K562 (cell line): ENCODE measurements at regions not wholly inside any gene's neighbourhood (a gene's known extent, or its start where the extent isn't known, plus 50 kb on each side); places are given as distances from the start of the nearest gene placed in this dataset.

Experiments used
- ILF3 ChIP-seq: fragments of 450-650 bp; IDR thresholded peaks from 2 replicates; pipeline ENCODE4 v1.6.1; 2018; ENCODE audit warnings: antibody characterized with exemption, mild to moderate bottlenecking, moderate library complexity, borderline replicate concordance
- KHSRP ChIP-seq: fragments of 450-650 bp; IDR thresholded peaks from 2 replicates; pipeline ENCODE4 v1.6.1; 2017
- RNF219 ChIP-seq: fragments of 250-450 bp; sonication (Bioruptor Pico); IDR thresholded peaks from 2 replicates; pipeline ENCODE4 v1.5.0; 2022; ENCODE audit warnings: mild to moderate bottlenecking
- SRSF3 ChIP-seq: fragments of 200-400 bp; formaldehyde crosslinking; IDR thresholded peaks from 2 replicates; pipeline ENCODE4 v1.6.1; 2016; ENCODE audit warnings: mild to moderate bottlenecking, low read length, moderate library complexity; ENCODE audit not compliant: insufficient read depth
- ZBTB40 ChIP-seq, 2 experiments: fragments of 450-650 bp in 1 of 2; sonication (generic) in 1 of 2; formaldehyde crosslinking in 1 of 2; IDR thresholded peaks; 2 replicates each; pipeline versions ENCODE4 v1.7.1 to v1.9.0; 2016 to 2022; ENCODE audit warnings: inconsistent platforms in 1 of 2, mild to moderate bottlenecking in 1 of 2, missing genetic modification reagents in 1 of 2
- ZHX1 ChIP-seq: fragments of 150-350 bp; conservative IDR thresholded peaks from 2 replicates; pipeline ENCODE4 v1.6.1; 2014; ENCODE audit warnings: low read length
- ZNF561 ChIP-seq: fragments of 450-650 bp; formaldehyde crosslinking; conservative IDR thresholded peaks from 2 replicates; pipeline ENCODE4 v1.4.0; 2020; ENCODE audit warnings: mild to moderate bottlenecking, moderate library complexity
- ZSCAN29 ChIP-seq: fragments of 450-650 bp; IDR thresholded peaks from 2 replicates; pipeline ENCODE4 v1.6.1; 2017
- TF ChIP-seq, protein P1 (sequence below), 2 experiments: fragments of 450-650 bp; IDR thresholded peaks; 2 replicates each; pipeline ENCODE4 v1.6.1; 2018; ENCODE audit warnings: mild to moderate bottlenecking in 2 of 2, low read depth in 1 of 2; ENCODE audit not compliant: partially characterized antibody in 2 of 2

- TF ChIP-seq ZBTB40 (IDR thresholded peaks at IDR 0.05) = no peak
- no peak for TF ChIP-seq ZBTB40 (CRISPR knock-in tag; IDR thresholded peaks at IDR 0.05)
- TF ChIP-seq KHSRP = no peak
- TF ChIP-seq, protein P1, sequence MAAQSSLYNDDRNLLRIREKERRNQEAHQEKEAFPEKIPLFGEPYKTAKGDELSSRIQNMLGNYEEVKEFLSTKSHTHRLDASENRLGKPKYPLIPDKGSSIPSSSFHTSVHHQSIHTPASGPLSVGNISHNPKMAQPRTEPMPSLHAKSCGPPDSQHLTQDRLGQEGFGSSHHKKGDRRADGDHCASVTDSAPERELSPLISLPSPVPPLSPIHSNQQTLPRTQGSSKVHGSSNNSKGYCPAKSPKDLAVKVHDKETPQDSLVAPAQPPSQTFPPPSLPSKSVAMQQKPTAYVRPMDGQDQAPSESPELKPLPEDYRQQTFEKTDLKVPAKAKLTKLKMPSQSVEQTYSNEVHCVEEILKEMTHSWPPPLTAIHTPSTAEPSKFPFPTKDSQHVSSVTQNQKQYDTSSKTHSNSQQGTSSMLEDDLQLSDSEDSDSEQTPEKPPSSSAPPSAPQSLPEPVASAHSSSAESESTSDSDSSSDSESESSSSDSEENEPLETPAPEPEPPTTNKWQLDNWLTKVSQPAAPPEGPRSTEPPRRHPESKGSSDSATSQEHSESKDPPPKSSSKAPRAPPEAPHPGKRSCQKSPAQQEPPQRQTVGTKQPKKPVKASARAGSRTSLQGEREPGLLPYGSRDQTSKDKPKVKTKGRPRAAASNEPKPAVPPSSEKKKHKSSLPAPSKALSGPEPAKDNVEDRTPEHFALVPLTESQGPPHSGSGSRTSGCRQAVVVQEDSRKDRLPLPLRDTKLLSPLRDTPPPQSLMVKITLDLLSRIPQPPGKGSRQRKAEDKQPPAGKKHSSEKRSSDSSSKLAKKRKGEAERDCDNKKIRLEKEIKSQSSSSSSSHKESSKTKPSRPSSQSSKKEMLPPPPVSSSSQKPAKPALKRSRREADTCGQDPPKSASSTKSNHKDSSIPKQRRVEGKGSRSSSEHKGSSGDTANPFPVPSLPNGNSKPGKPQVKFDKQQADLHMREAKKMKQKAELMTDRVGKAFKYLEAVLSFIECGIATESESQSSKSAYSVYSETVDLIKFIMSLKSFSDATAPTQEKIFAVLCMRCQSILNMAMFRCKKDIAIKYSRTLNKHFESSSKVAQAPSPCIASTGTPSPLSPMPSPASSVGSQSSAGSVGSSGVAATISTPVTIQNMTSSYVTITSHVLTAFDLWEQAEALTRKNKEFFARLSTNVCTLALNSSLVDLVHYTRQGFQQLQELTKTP (IDR thresholded peaks at IDR 0.05; ENCODE audit: low read depth in 1 of 2, partially characterized antibody in 2 of 2) = no peak
- TF ChIP-seq ZSCAN29 = no peak
- TF ChIP-seq ILF3 = no peak
- TF ChIP-seq ZHX1 = no peak
- TF ChIP-seq SRSF3 = no peak
- TF ChIP-seq ZNF561 (CRISPR knock-in tag) = no peak
- TF ChIP-seq RNF219 (CRISPR knock-in tag) = no peak
Measured at GRCh38 chr5:40384782-40385390, 294.8 kb upstream of the PTGER4 start (continued).
